SK-N-SH (cell line): ENCODE measurements at regions not wholly inside any gene's neighbourhood (a gene's known extent, or its start where the extent isn't known, plus 50 kb on each side); places are given as distances from the start of the nearest gene placed in this dataset.

Experiments
- CTCF ChIA-PET: fragments of 300-600, 350-600 bp; formaldehyde crosslinking; extraction: SDS; loops from one replicate; lab custom pipeline; 2021; lab: Yijun Ruan, JAX
- POLR2A ChIA-PET: fragments of 350-600 bp; sonication (Branson Sonifier 250); formaldehyde crosslinking; extraction: SDS; loops from one replicate; lab custom pipeline; 2020; ENCODE audit warnings: antibody characterized with exemption, inconsistent platforms; lab: Yijun Ruan, JAX
- DNase-seq: peaks from one replicate; pipeline ENCODE4 v3.0.0; 2012
- H2AFZ ChIP-seq: fragments of 200-600 bp; sonication (generic); 2 replicates; pipeline ENCODE4 v1.8.1; 2016; ENCODE audit warnings: antibody characterized with exemption, mild to moderate bottlenecking, low read depth
- H3F3A ChIP-seq: fragments of 200-600 bp; sonication (generic); replicated peaks from 2 replicates; pipeline ENCODE3; 2016; ENCODE audit warnings: antibody characterized with exemption, mild to moderate bottlenecking; ENCODE audit not compliant: insufficient read depth
- H3K27ac ChIP-seq, 2 experiments: fragments of 200-500 bp in 1 of 2; fragments of 200-600 bp in 1 of 2; sonication (Bioruptor generic) in 1 of 2; sonication (generic), shearing (Covaris generic) in 1 of 2; 2 replicates each; pipeline versions ENCODE4 v1.5.1 to v1.6.1; 2014 to 2016; ENCODE audit warnings: low read depth in 2 of 2, inconsistent platforms in 1 of 2, low read length in 1 of 2, mild to moderate bottlenecking in 1 of 2, mixed read lengths in 1 of 2
- H3K27me3 ChIP-seq: fragments of 200-600 bp; sonication (generic), shearing (Covaris generic); 2 replicates; pipeline ENCODE4 v1.6.1; 2016; ENCODE audit warnings: mixed run types; ENCODE audit not compliant: insufficient read depth
- H3K36me3 ChIP-seq, 2 experiments: fragments of 200-500 bp in 1 of 2; fragments of 200-600 bp in 1 of 2; sonication (Bioruptor generic) in 1 of 2; sonication (generic) in 1 of 2; replicated peaks in 1 of 2; 2 replicates each; pipeline versions ENCODE3 to v1.5.1; 2014 to 2016; ENCODE audit warnings: low read length in 1 of 2, mild to moderate bottlenecking in 1 of 2; ENCODE audit not compliant: insufficient read depth in 2 of 2, control insufficient read depth in 1 of 2
- H3K4me1 ChIP-seq, 2 experiments: fragments of 200-500 bp in 1 of 2; fragments of 200-600 bp in 1 of 2; sonication (Bioruptor generic) in 1 of 2; sonication (generic), shearing (Covaris generic) in 1 of 2; 2 replicates each; pipeline versions ENCODE4 v1.5.1 to v1.6.1; 2014 to 2016; ENCODE audit warnings: low read depth in 1 of 2, low read length in 1 of 2, mixed run types in 1 of 2; ENCODE audit not compliant: insufficient read depth in 2 of 2, control insufficient read depth in 1 of 2
- H3K4me2 ChIP-seq: fragments of 200-600 bp; sonication (generic), shearing (Covaris generic); 2 replicates; pipeline ENCODE4 v1.6.1; 2017; ENCODE audit warnings: mixed run types
- H3K4me3 ChIP-seq, 2 experiments: fragments of 200-500 bp in 1 of 2; fragments of 200-600 bp in 1 of 2; sonication (Bioruptor generic) in 1 of 2; sonication (generic), shearing (Covaris generic) in 1 of 2; 2 replicates each; pipeline versions ENCODE4 v1.5.1 to v1.8.1; 2014 to 2016; ENCODE audit warnings: low read depth in 2 of 2, inconsistent platforms in 1 of 2, low read length in 1 of 2, mild to moderate bottlenecking in 1 of 2, mixed read lengths in 1 of 2, moderate library complexity in 1 of 2
- H3K79me2 ChIP-seq: fragments of 200-600 bp; sonication (generic); 2 replicates; pipeline ENCODE4 v1.8.1; 2017; ENCODE audit warnings: mild to moderate bottlenecking; ENCODE audit not compliant: insufficient read depth
- H3K9ac ChIP-seq: fragments of 200-600 bp; sonication (generic); 2 replicates; pipeline ENCODE4 v1.6.1; 2017; ENCODE audit warnings: mixed run types
- H3K9me2 ChIP-seq: fragments of 200-600 bp; sonication (generic); 2 replicates; pipeline ENCODE4 v1.6.1; 2017; ENCODE audit warnings: mixed run types
- H3K9me3 ChIP-seq: fragments of 200-600 bp; sonication (generic); 2 replicates; pipeline ENCODE4 v1.6.1; 2017; ENCODE audit warnings: mixed run types, mild to moderate bottlenecking, moderate library complexity
- H4K20me1 ChIP-seq: fragments of 200-600 bp; sonication (generic); 2 replicates; pipeline ENCODE4 v1.6.1; 2017; ENCODE audit warnings: mild to moderate bottlenecking, mixed run types; ENCODE audit not compliant: insufficient read depth
- ELF1 ChIP-seq: IDR thresholded peaks from 2 replicates; pipeline ENCODE4 v1.4.0; 2012
- EP300 ChIP-seq, 2 experiments: IDR thresholded peaks; 2 replicates each; pipeline versions ENCODE4 v1.4.0 to v1.6.1; 2012; ENCODE audit warnings: borderline replicate concordance in 1 of 2, low read depth in 1 of 2, low read length in 1 of 2
- EZH2phosphoT487 ChIP-seq: fragments of 200-600 bp; sonication (generic); IDR thresholded peaks from 2 replicates; pipeline ENCODE4 v1.6.1; 2017; ENCODE audit warnings: low read depth, mixed run types, mild to moderate bottlenecking, antibody characterized with exemption, moderate library complexity, borderline replicate concordance
- GABPA ChIP-seq: IDR thresholded peaks from 2 replicates; pipeline ENCODE4 v1.4.0; 2012; ENCODE audit warnings: low read depth, mild to moderate bottlenecking
- GATA2 ChIP-seq: sonication (generic); formaldehyde crosslinking; IDR thresholded peaks from 2 replicates; pipeline ENCODE4 v1.5.0; 2020; ENCODE audit warnings: mild to moderate bottlenecking, missing genetic modification reagents
- JUND ChIP-seq: IDR thresholded peaks from 2 replicates; pipeline ENCODE4 v1.4.0; 2012
- MXI1 ChIP-seq: IDR thresholded peaks from 2 replicates; pipeline ENCODE4 v1.6.1; 2012; ENCODE audit warnings: mild to moderate bottlenecking, low read depth, low read length, improper control_type of control experiment
- NRF1 ChIP-seq: IDR thresholded peaks from 2 replicates; pipeline ENCODE4 v1.6.1; 2012; ENCODE audit warnings: low read depth, mild to moderate bottlenecking, low read length
- RAD21 ChIP-seq: IDR thresholded peaks from 2 replicates; pipeline ENCODE4 v1.6.1; 2012; ENCODE audit warnings: mild to moderate bottlenecking, low read length
- RCOR1 ChIP-seq: fragments of 150-350 bp; IDR thresholded peaks from 2 replicates; pipeline ENCODE4 v1.6.1; 2017; ENCODE audit warnings: antibody characterized with exemption, low read length
- RFX5 ChIP-seq: IDR thresholded peaks from 2 replicates; pipeline ENCODE4 v1.6.1; 2012; ENCODE audit warnings: mild to moderate bottlenecking, improper control_type of control experiment, low read length
- SMC3 ChIP-seq: IDR thresholded peaks from 2 replicates; pipeline ENCODE4 v1.6.1; 2012; ENCODE audit warnings: low read depth, low read length, improper control_type of control experiment
- TAF1 ChIP-seq: IDR thresholded peaks from 2 replicates; pipeline ENCODE4 v1.6.1; 2012; ENCODE audit warnings: low read depth, mild to moderate bottlenecking, low read length, moderate library complexity, borderline replicate concordance
- YY1 ChIP-seq: IDR thresholded peaks from 2 replicates; pipeline ENCODE4 v1.4.0; 2012; ENCODE audit warnings: low read depth, mild to moderate bottlenecking
- WGBS: methylation state at CpG from one replicate; pipeline ENCODE4 v1.1.6; 2017; ENCODE audit warnings: low lambda C conversion rate; 5-methylcytosine and 5-hydroxymethylcytosine counted together
- TF ChIP-seq, protein P1 (sequence below): IDR thresholded peaks from 2 replicates; pipeline ENCODE4 v1.4.0; 2012; ENCODE audit warnings: low read depth, borderline replicate concordance
- TF ChIP-seq, protein P2 (sequence below): IDR thresholded peaks from 2 replicates; pipeline ENCODE4; 2012

DNA sequence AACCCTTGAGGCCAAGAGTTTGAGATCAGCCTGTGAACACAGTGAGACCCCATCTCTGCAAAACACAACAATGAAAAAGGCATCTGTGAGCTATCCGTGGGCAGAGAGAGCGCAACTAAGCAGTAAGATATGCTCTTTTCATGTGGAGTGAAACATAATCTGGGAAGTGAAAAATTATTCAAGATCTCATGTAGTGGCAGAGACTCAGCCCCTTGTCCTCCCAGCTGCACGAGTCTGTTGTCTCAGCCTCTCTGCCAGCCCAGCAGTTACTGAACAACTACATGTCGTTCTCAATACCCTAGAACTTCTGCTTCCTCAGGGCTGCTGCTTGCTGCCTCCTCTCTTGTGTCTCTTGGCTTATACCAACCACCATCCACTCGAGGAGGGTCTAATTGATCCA is 61.3 kb upstream of the WDR26 start:
- Histone ChIP-seq H3K4me2 (no peak overlapping the region), H3K4me3 (no peak overlapping the region), H3K9me2 (no peaks in the 10 kb centered on the region), H3K9me3 (no peaks in the 10 kb centered on the region), H3K36me3 (no peaks in the 10 kb centered on the region), H3K27ac (no peak overlapping the region), H3F3A (peaks cover 36% of the 10 kb centered on the region), H3K9ac (no peak overlapping the region), H3K27me3 (no peaks in the 10 kb centered on the region), H4K20me1 (no peaks in the 10 kb centered on the region), H3K79me2 (no peaks in the 10 kb centered on the region), H3K4me1 (peaks cover 26 to 36% of the 10 kb centered on the region in 2 experiments), H2AFZ (no peak overlapping the region)
- DNase-seq = no peak
- POLR2A ChIA-PET = no interaction called here
- 87% methylated on average over 5 of the region's 5 CpGs for WGBS
- no peak for TF ChIP-seq ELF1
- no peak for TF ChIP-seq RCOR1
- no peak for TF ChIP-seq TAF1
- TF ChIP-seq, protein P1, sequence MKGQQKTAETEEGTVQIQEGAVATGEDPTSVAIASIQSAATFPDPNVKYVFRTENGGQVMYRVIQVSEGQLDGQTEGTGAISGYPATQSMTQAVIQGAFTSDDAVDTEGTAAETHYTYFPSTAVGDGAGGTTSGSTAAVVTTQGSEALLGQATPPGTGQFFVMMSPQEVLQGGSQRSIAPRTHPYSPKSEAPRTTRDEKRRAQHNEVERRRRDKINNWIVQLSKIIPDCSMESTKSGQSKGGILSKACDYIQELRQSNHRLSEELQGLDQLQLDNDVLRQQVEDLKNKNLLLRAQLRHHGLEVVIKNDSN = no peak
- no peak for TF ChIP-seq JUND
- TF ChIP-seq EZH2phosphoT487 = no peak
- no peak for TF ChIP-seq NRF1
- no peak for TF ChIP-seq EP300 (IDR thresholded peaks at IDR 0.05; ENCODE audit: borderline replicate concordance in 1 of 2, low read depth in 1 of 2, low read length in 1 of 2)
- TF ChIP-seq GABPA = no peak
- no peak for TF ChIP-seq SMC3
- TF ChIP-seq, protein P2, sequence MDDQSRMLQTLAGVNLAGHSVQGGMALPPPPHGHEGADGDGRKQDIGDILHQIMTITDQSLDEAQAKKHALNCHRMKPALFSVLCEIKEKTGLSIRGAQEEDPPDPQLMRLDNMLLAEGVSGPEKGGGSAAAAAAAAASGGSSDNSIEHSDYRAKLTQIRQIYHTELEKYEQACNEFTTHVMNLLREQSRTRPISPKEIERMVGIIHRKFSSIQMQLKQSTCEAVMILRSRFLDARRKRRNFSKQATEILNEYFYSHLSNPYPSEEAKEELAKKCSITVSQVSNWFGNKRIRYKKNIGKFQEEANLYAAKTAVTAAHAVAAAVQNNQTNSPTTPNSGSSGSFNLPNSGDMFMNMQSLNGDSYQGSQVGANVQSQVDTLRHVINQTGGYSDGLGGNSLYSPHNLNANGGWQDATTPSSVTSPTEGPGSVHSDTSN = no peak
- no peak for TF ChIP-seq YY1
- no peak for TF ChIP-seq RAD21
- TF ChIP-seq GATA2 (CRISPR knock-in tag) = no peak
- no peak for TF ChIP-seq MXI1
- CTCF ChIA-PET = no interaction called here

GRCh38 chr1:224496826-224497225 is 62.2 kb upstream of the WDR26 start:
- Histone ChIP-seq H3K9me3 (no peaks in the 10 kb centered on the region), H3F3A (peaks cover 36% of the 10 kb centered on the region), H3K27me3 (no peaks in the 10 kb centered on the region), H3K36me3 (no peaks in the 10 kb centered on the region), H4K20me1 (no peaks in the 10 kb centered on the region), H3K9ac (no peak overlapping the region), H3K9me2 (no peaks in the 10 kb centered on the region), H2AFZ (peak overlapping the region; percentile 76; the same call in 1 of the 2 replicates), H3K27ac (peak overlapping the region in 1 of 2 experiments; percentile 93; a peak in 1 of 4 replicates), H3K4me3 (no peak overlapping the region), H3K79me2 (no peaks in the 10 kb centered on the region), H3K4me2 (no peak overlapping the region), H3K4me1 (peaks cover 28 to 39% of the 10 kb centered on the region in 2 experiments)
- CTCF ChIA-PET = interaction anchor here (1.3 kb wide), 1 partner anchor 17 kb away, joined by 10 read pairs; no protein-coding TSS in a partner anchor
- POLR2A ChIA-PET = no interaction called here
- no peak for DNase-seq
- 67% methylated on average over 1 of the region's 1 CpG for WGBS
- TF ChIP-seq GATA2 (CRISPR knock-in tag) = no peak
- TF ChIP-seq NRF1 = no peak
- TF ChIP-seq RFX5 = no peak
